Activated B cell treated with CpG ODN at 0.5 μM for 24 hours (primary cell): ENCODE measurements at regions not wholly inside any gene's neighbourhood (a gene's known extent, or its start where the extent isn't known, plus 50 kb on each side); places are given as distances from the start of the nearest gene placed in this dataset.

Source experiments
- ATAC-seq: fragments of 200-7000 bp; cut with Tn5 transposase; one replicate; pipeline ENCODE4 v1.10.0; 2021; ENCODE audit warnings: low read depth, mild to moderate bottlenecking, moderate library complexity
- CTCF ChIA-PET: fragments of 350-600 bp; sonication (Branson Sonifier 250); formaldehyde crosslinking; loops from one replicate; lab custom pipeline; 2021; ENCODE audit warnings: antibody characterized with exemption; lab: Charles Lee
- POLR2A ChIA-PET: fragments of 350-600 bp; sonication (Branson Sonifier 250); formaldehyde crosslinking; loops from one replicate; lab custom pipeline; 2021; ENCODE audit warnings: antibody characterized with exemption; lab: Charles Lee
- DNase-seq: peaks from one replicate; pipeline ENCODE4 v3.0.0; 2022
- H3K27ac Mint-ChIP-seq: one replicate; pipeline ENCODE4 v1.8.0; 2020; ENCODE audit warnings: mixed read lengths
- H3K27me3 Mint-ChIP-seq: one replicate; pipeline ENCODE4 v1.8.0; 2021; ENCODE audit warnings: mixed read lengths
- H3K36me3 Mint-ChIP-seq: one replicate; pipeline ENCODE4 v1.8.0; 2021; ENCODE audit warnings: low read depth, mixed read lengths
- H3K4me1 Mint-ChIP-seq: one replicate; pipeline ENCODE4 v1.8.0; 2021; ENCODE audit warnings: mixed read lengths
- H3K4me3 Mint-ChIP-seq: one replicate; pipeline ENCODE4 v1.8.0; 2020; ENCODE audit warnings: mild to moderate bottlenecking, mixed read lengths
- H3K9me3 Mint-ChIP-seq: one replicate; pipeline ENCODE4 v1.8.0; 2020; ENCODE audit warnings: mixed read lengths
- intact Hi-C: fragments of 100-400 bp; cut with micrococcal nuclease; formaldehyde crosslinking; loops from one replicate; pipeline ENCODE4 v1.15.1; 2024
- TF ChIP-seq, protein P1 (sequence below): fragments of 200-600 bp; IDR thresholded peaks from one replicate; pipeline ENCODE4 v1.8.0; 2022; ENCODE audit warnings: antibody characterized with exemption, mild to moderate bottlenecking

- Mint-ChIP-seq H3K36me3 (no peaks in the 10 kb centered on the region), H3K4me3 (no peak overlapping the region), H3K27me3 (no peaks in the 10 kb centered on the region), H3K27ac (no peak overlapping the region), H3K9me3 (no peaks in the 10 kb centered on the region), H3K4me1 (no peaks in the 10 kb centered on the region)
- POLR2A ChIA-PET: no interaction called here
- TF ChIP-seq, protein P1, sequence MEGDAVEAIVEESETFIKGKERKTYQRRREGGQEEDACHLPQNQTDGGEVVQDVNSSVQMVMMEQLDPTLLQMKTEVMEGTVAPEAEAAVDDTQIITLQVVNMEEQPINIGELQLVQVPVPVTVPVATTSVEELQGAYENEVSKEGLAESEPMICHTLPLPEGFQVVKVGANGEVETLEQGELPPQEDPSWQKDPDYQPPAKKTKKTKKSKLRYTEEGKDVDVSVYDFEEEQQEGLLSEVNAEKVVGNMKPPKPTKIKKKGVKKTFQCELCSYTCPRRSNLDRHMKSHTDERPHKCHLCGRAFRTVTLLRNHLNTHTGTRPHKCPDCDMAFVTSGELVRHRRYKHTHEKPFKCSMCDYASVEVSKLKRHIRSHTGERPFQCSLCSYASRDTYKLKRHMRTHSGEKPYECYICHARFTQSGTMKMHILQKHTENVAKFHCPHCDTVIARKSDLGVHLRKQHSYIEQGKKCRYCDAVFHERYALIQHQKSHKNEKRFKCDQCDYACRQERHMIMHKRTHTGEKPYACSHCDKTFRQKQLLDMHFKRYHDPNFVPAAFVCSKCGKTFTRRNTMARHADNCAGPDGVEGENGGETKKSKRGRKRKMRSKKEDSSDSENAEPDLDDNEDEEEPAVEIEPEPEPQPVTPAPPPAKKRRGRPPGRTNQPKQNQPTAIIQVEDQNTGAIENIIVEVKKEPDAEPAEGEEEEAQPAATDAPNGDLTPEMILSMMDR: no peak
- DNase-seq (no peak), ATAC-seq (no peak)
- CTCF ChIA-PET: no interaction called here
- intact Hi-C loops: no loop called here
These were observed 287.4 kb upstream of the IRX4 start for GRCh38 chr5:2169850-2170760.

DNA sequence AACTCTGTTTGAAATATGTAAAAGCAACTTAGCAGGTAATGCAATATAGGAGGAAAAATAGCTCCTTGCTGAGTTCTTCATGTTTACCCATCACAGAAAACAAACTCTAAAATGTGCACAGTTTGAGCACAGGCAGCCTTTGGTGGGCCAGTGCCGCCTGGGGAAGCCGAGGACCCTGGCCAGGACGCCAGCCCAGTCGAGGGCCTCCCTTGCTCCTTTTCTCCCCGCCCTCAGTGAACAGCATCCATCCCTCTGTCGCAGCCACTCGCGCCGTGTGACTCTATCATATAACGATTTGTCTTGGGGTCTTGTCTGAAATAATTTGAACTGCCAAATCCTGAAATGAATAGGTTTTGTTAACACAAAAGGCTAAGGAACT, 286.7 kb upstream of the IRX4 start:
- Mint-ChIP-seq H3K4me1 (no peaks in the 10 kb centered on the region), H3K27me3 (no peaks in the 10 kb centered on the region), H3K36me3 (no peaks in the 10 kb centered on the region), H3K27ac (no peak overlapping the region), H3K9me3 (no peaks in the 10 kb centered on the region), H3K4me3 (no peak overlapping the region)
- DNase-seq (no peak), ATAC-seq (no peak)
- TF ChIP-seq, protein P1: no peak
- ChIA-PET POLR2A (no interaction called here), CTCF (no interaction called here)
- intact Hi-C loops: no loop called here

- CTCF ChIA-PET: no interaction called here
- no peak for DNase-seq
- no peaks in the 10 kb centered on the region for H3K4me1 Mint-ChIP-seq
These were observed 286.1 kb upstream of the IRX4 start for GRCh38 chr5:2168601-2169429.

GRCh38 chr5:2167671-2168070, 284.9 kb upstream of the IRX4 start:
- H3K4me1 Mint-ChIP-seq: no peaks in the 10 kb centered on the region
- no peaks in the 10 kb centered on the region for H3K27me3 Mint-ChIP-seq
- CTCF ChIA-PET: no interaction called here
- ATAC-seq: no peak
- H3K4me3 Mint-ChIP-seq: no peak overlapping the region
- intact Hi-C loops: no loop called here
- no peak overlapping the region for H3K27ac Mint-ChIP-seq
- DNase-seq: no peak
- TF ChIP-seq, protein P1: no peak
- POLR2A ChIA-PET: no interaction called here
- H3K36me3 Mint-ChIP-seq: no peaks in the 10 kb centered on the region
- no peaks in the 10 kb centered on the region for H3K9me3 Mint-ChIP-seq

More at GRCh38 chr5:2168601-2169429, 286.1 kb upstream of the IRX4 start:
- no peak for ATAC-seq
- H3K27ac Mint-ChIP-seq: no peak overlapping the region
- POLR2A ChIA-PET: no interaction called here
- no peaks in the 10 kb centered on the region for H3K36me3 Mint-ChIP-seq
- TF ChIP-seq, protein P1: no peak
- H3K4me3 Mint-ChIP-seq: no peak overlapping the region
- intact Hi-C loops: no loop called here
- no peaks in the 10 kb centered on the region for H3K9me3 Mint-ChIP-seq
- no peaks in the 10 kb centered on the region for H3K27me3 Mint-ChIP-seq

DNA sequence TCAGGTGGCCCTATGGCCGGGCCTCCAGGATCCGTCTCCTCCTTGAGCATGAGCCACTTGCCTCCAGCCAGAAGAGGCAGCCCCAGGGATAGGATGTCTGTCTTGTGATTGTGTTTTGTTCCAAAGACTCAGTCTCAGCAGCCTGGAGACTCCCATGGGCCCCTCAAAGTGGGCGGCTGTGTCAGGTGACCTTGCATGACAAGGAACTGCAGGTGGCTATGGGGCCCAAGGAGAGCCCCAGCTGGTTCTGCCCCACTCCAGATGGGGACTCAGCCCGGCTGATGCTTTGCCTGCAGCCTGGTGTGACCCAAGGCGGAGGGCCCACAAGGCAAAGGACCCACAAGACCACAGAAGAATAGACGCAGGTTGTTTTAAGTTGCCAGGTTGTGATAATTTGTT, 284.3 kb upstream of the IRX4 start:
- CTCF ChIA-PET: no interaction called here
- intact Hi-C loops: no loop called here
- DNase-seq: no peak
- H3K9me3 Mint-ChIP-seq: no peaks in the 10 kb centered on the region
- H3K27ac Mint-ChIP-seq: no peak overlapping the region
- H3K4me3 Mint-ChIP-seq: no peak overlapping the region
- H3K36me3 Mint-ChIP-seq: no peaks in the 10 kb centered on the region
- H3K4me1 Mint-ChIP-seq: no peaks in the 10 kb centered on the region
- TF ChIP-seq, protein P1: no peak
- no peak for ATAC-seq
- POLR2A ChIA-PET: no interaction called here
- no peaks in the 10 kb centered on the region for H3K27me3 Mint-ChIP-seq
